ENCODE measurements at regions not wholly inside any gene's neighbourhood (a gene's known extent, or its start where the extent isn't known, plus 50 kb on each side); places are given as distances from the start of the nearest gene placed in this dataset.
"Not testable (repeated sequence)": the region's sequence is repeated elsewhere in the genome, so short reads cannot be mapped to it uniquely, and the experiment has no call there.

- no peak for TF ChIP-seq CTCF (conservative IDR thresholded peaks at IDR 0.05; ENCODE audit: low read depth, low read length)
- TF ChIP-seq EZH2 (IDR thresholded peaks at IDR 0.05; ENCODE audit: borderline replicate concordance, low read depth, low read length, poor library complexity, severe bottlenecking) = no peak
- DNase-seq (ENCODE audit: low spot score) = peak; percentile 4
- Histone ChIP-seq H3K4me1 (ENCODE audit: insufficient read depth, low read length, poor library complexity, severe bottlenecking) (no peaks in the 10 kb centered on the region), H3K27ac (ENCODE audit: low read depth, low read length, poor library complexity, severe bottlenecking) (no peak overlapping the region), H3K9me3 (ENCODE audit: low read depth, low read length, poor library complexity, severe bottlenecking) (no peaks in the 10 kb centered on the region), H3K36me3 (ENCODE audit: insufficient read depth, low read length, poor library complexity, severe bottlenecking) (no peaks in the 10 kb centered on the region), H3K27me3 (replicated peaks; ENCODE audit: insufficient read depth, low read depth, low read length, poor library complexity) (no peaks in the 10 kb centered on the region), H3K4me3 (ENCODE audit: low read depth, low read length, poor library complexity, severe bottlenecking) (no peak overlapping the region)
- BruUV-seq (replicated peaks) = no TSS peak
- ChIA-PET CTCF (no interaction called here), POLR2A (ENCODE audit: low non-redundant PET) (no interaction called here)
- intact Hi-C loops (cut with micrococcal nuclease; ENCODE audit: unreplicated experiment) = no loop called here
Observed at GRCh38 chr6:92967362-92967761, 452.0 kb downstream of the EPHA7 start.

GRCh38 chr6:92962846-92963245 is 456.5 kb downstream of the EPHA7 start:
- H3K4me1 ChIP-seq (ENCODE audit: insufficient read depth, low read length, poor library complexity, severe bottlenecking) = no peaks in the 10 kb centered on the region
- no peak for DNase-seq (ENCODE audit: low spot score)
- TF ChIP-seq EZH2 (IDR thresholded peaks at IDR 0.05; ENCODE audit: borderline replicate concordance, low read depth, low read length, poor library complexity, severe bottlenecking) = no peak
- TF ChIP-seq CTCF (conservative IDR thresholded peaks at IDR 0.05; ENCODE audit: low read depth, low read length) = no peak
- no peaks in the 10 kb centered on the region for H3K27me3 ChIP-seq (replicated peaks; ENCODE audit: insufficient read depth, low read depth, low read length, poor library complexity)
- no peaks in the 10 kb centered on the region for H3K9me3 ChIP-seq (ENCODE audit: low read depth, low read length, poor library complexity, severe bottlenecking)
- intact Hi-C loops (cut with micrococcal nuclease; ENCODE audit: unreplicated experiment) = no loop called here
- ChIA-PET CTCF (no interaction called here), POLR2A (ENCODE audit: low non-redundant PET) (no interaction called here)
- H3K27ac ChIP-seq (ENCODE audit: low read depth, low read length, poor library complexity, severe bottlenecking) = no peak overlapping the region
- no TSS peak for BruUV-seq (replicated peaks)
- H3K36me3 ChIP-seq (ENCODE audit: insufficient read depth, low read length, poor library complexity, severe bottlenecking) = no peaks in the 10 kb centered on the region
- H3K4me3 ChIP-seq (ENCODE audit: low read depth, low read length, poor library complexity, severe bottlenecking) = no peak overlapping the region

- DNase-seq (ENCODE audit: low spot score); H3K36me3 ChIP-seq (ENCODE audit: insufficient read depth, low read length, poor library complexity, severe bottlenecking); H3K27me3 ChIP-seq (replicated peaks; ENCODE audit: insufficient read depth, low read depth, low read length, poor library complexity); CTCF ChIA-PET; H3K4me1 ChIP-seq (ENCODE audit: insufficient read depth, low read length, poor library complexity, severe bottlenecking); BruUV-seq (replicated peaks); H3K9me3 ChIP-seq (ENCODE audit: low read depth, low read length, poor library complexity, severe bottlenecking); POLR2A ChIA-PET (ENCODE audit: low non-redundant PET); H3K4me3 ChIP-seq (ENCODE audit: low read depth, low read length, poor library complexity, severe bottlenecking); intact Hi-C loops (cut with micrococcal nuclease; ENCODE audit: unreplicated experiment); H3K27ac ChIP-seq (ENCODE audit: low read depth, low read length, poor library complexity, severe bottlenecking): not testable (repeated sequence)
Observed at GRCh38 chr6:92952111-92952510, 467.2 kb downstream of the EPHA7 start.

GRCh38 chr6:92945799-92946198 is 473.6 kb downstream of the EPHA7 start:
- Histone ChIP-seq H3K9me3 (ENCODE audit: low read depth, low read length, poor library complexity, severe bottlenecking) (no peaks in the 10 kb centered on the region), H3K4me3 (ENCODE audit: low read depth, low read length, poor library complexity, severe bottlenecking) (no peak overlapping the region), H3K27ac (ENCODE audit: low read depth, low read length, poor library complexity, severe bottlenecking) (no peak overlapping the region), H3K27me3 (replicated peaks; ENCODE audit: insufficient read depth, low read depth, low read length, poor library complexity) (no peaks in the 10 kb centered on the region), H3K4me1 (ENCODE audit: insufficient read depth, low read length, poor library complexity, severe bottlenecking) (no peaks in the 10 kb centered on the region), H3K36me3 (ENCODE audit: insufficient read depth, low read length, poor library complexity, severe bottlenecking) (no peaks in the 10 kb centered on the region)
- ChIA-PET CTCF (no interaction called here), POLR2A (ENCODE audit: low non-redundant PET) (no interaction called here)
- intact Hi-C loops (cut with micrococcal nuclease; ENCODE audit: unreplicated experiment) = no loop called here
- no TSS peak for BruUV-seq (replicated peaks)
- no peak for TF ChIP-seq CTCF (conservative IDR thresholded peaks at IDR 0.05; ENCODE audit: low read depth, low read length)
- TF ChIP-seq EZH2 (IDR thresholded peaks at IDR 0.05; ENCODE audit: borderline replicate concordance, low read depth, low read length, poor library complexity, severe bottlenecking) = no peak
- DNase-seq (ENCODE audit: low spot score) = no peak

Measured in A673 (cell line).